Brain microvascular endothelial cell (primary cell): ENCODE measurements at regions not wholly inside any gene's neighbourhood (a gene's known extent, or its start where the extent isn't known, plus 50 kb on each side); places are given as distances from the start of the nearest gene placed in this dataset.

Source experiments
- DNase-seq: peaks from one replicate; pipeline ENCODE4 v3.0.0-alpha.2; 2020
- H3K27ac ChIP-seq: fragments of 250-450 bp; sonication (Bioruptor Pico); 2 replicates; pipeline ENCODE4 v1.5.1; 2020; ENCODE audit warnings: mild to moderate bottlenecking, moderate library complexity
- H3K27me3 ChIP-seq: fragments of 250-450 bp; sonication (Bioruptor Pico); replicated peaks from 2 replicates; pipeline ENCODE4 v1.5.1; 2020; ENCODE audit warnings: mild to moderate bottlenecking
- H3K36me3 ChIP-seq: fragments of 250-450 bp; sonication (Bioruptor Pico); replicated peaks from 2 replicates; pipeline ENCODE4 v1.5.1; 2020; ENCODE audit warnings: mild to moderate bottlenecking
- H3K4me3 ChIP-seq: 2 replicates; pipeline ENCODE4 v1.5.1; 2011; ENCODE audit warnings: low read depth, mild to moderate bottlenecking, control low read depth, low read length, moderate library complexity
- in situ Hi-C: cut with HindIII; loops from 2 replicates; pipeline ENCODE4 v1.10.0; 2017; ENCODE audit warnings: low sequenced_read_pairs, low pct_ligation_motif_present
- TF ChIP-seq, protein P1 (sequence below): IDR thresholded peaks from 2 replicates; pipeline ENCODE4 v1.5.1; 2011; ENCODE audit warnings: low read depth, mild to moderate bottlenecking, moderate library complexity, low read length, control low read depth, inconsistent platforms; ENCODE audit errors: missing control alignments

DNA sequence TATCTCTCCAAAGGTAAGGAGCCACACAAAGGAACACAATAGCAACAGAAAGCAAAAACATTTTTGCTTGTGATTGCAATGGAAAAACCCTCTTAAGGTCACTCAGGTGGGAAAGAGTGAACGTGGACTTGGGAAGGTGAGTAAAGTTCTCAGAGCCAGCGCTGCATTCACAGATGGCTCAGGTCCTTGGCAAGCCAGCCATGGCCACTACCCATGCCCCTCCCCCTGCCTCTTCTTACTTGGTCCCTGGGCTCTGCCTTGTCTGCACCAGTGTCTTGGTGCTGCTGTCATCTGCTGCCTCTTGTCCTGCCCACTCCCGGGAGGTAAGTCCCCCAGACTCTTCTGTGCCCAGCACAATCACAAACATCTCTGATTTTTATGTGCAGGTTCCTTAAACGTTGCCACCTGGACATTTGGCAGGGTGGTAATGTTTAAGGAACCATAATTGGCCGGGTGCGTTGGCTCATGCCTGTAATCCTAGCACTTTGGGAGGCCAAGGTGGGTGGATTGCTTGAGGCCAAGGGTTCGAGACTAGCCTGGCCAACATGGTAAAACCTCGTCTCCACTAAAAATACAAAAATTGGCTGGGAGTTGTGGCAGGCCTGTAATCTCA lies 74.6 kb downstream of the FEM1C start:
- H3K36me3 ChIP-seq = no peaks in the 10 kb centered on the region
- in situ Hi-C loops = no loop called here
- DNase-seq = no peak
- TF ChIP-seq, protein P1, sequence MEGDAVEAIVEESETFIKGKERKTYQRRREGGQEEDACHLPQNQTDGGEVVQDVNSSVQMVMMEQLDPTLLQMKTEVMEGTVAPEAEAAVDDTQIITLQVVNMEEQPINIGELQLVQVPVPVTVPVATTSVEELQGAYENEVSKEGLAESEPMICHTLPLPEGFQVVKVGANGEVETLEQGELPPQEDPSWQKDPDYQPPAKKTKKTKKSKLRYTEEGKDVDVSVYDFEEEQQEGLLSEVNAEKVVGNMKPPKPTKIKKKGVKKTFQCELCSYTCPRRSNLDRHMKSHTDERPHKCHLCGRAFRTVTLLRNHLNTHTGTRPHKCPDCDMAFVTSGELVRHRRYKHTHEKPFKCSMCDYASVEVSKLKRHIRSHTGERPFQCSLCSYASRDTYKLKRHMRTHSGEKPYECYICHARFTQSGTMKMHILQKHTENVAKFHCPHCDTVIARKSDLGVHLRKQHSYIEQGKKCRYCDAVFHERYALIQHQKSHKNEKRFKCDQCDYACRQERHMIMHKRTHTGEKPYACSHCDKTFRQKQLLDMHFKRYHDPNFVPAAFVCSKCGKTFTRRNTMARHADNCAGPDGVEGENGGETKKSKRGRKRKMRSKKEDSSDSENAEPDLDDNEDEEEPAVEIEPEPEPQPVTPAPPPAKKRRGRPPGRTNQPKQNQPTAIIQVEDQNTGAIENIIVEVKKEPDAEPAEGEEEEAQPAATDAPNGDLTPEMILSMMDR = no peak
- H3K27ac ChIP-seq = no peak overlapping the region
- no peaks in the 10 kb centered on the region for H3K27me3 ChIP-seq
- no peak overlapping the region for H3K4me3 ChIP-seq

DNA sequence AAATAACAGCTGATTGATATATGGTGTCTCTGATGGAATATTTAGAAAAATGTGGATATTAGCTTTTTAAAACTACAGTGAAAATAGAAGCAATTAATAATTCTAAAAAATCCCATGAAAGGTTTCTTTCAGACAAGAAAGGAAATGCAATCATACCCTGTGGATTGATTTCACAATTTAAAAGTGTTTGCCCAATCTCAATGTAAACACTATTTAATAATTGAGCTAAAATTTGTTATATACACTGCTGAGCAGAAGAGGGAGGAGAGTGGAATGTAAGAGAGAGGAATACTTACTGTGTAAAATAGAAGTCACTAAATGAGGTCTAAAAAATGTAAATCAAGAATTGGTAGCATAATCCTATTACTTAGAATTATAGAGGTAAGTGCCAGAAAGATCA lies 76.9 kb downstream of the FEM1C start:
- in situ Hi-C loops = no loop called here
- no peak for DNase-seq
- TF ChIP-seq, protein P1 = no peak
- Histone ChIP-seq H3K4me3 (no peak overlapping the region), H3K27me3 (no peaks in the 10 kb centered on the region), H3K36me3 (no peaks in the 10 kb centered on the region), H3K27ac (no peak overlapping the region)

DNA sequence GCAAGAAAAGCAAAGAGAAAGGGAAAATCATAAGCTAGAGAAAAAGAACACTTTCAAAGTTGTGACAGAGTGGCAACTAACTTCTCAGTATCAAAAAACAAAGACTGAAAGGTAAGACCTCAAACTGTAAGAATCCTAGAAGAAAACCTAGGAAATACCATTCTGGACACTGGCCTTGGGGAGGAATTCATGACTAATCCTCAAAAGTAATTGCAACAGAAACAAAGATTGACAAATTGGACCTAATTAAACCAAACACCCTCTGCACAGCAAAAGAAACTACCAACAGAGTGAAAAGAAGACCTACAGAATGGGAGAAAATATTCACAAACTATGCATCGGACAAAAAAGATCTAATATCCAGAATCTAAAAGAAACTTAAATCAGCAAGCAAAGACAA lies 79.1 kb downstream of the FEM1C start:
- H3K36me3 ChIP-seq = no peaks in the 10 kb centered on the region
- TF ChIP-seq, protein P1 = no peak
- no peaks in the 10 kb centered on the region for H3K27me3 ChIP-seq
- no peak overlapping the region for H3K4me3 ChIP-seq
- in situ Hi-C loops = no loop called here
- H3K27ac ChIP-seq = no peak overlapping the region
- no peak for DNase-seq

DNA sequence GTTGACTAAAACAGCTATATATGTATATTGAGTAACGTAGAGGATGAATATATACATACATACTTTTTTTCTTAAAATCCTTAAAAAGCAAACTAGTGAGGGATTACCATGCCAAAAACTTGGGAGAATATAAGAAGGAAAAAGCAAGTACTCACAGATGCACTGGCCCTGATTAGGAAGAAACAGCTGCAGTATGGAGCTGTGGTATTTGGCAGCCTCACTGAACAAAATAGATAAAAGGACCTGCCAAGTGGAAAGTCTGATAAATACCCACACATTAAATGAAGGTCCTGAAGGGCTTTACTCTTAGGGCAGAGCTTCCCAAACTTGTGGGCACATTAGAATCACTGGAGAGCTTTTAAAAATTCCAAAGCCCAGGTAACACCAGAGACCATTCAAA lies 80.6 kb downstream of the FEM1C start:
- H3K27me3 ChIP-seq = no peaks in the 10 kb centered on the region
- H3K36me3 ChIP-seq = no peaks in the 10 kb centered on the region
- no peak overlapping the region for H3K4me3 ChIP-seq
- no peak overlapping the region for H3K27ac ChIP-seq
- no peak for DNase-seq
- TF ChIP-seq, protein P1 = no peak
- in situ Hi-C loops = no loop called here

DNA sequence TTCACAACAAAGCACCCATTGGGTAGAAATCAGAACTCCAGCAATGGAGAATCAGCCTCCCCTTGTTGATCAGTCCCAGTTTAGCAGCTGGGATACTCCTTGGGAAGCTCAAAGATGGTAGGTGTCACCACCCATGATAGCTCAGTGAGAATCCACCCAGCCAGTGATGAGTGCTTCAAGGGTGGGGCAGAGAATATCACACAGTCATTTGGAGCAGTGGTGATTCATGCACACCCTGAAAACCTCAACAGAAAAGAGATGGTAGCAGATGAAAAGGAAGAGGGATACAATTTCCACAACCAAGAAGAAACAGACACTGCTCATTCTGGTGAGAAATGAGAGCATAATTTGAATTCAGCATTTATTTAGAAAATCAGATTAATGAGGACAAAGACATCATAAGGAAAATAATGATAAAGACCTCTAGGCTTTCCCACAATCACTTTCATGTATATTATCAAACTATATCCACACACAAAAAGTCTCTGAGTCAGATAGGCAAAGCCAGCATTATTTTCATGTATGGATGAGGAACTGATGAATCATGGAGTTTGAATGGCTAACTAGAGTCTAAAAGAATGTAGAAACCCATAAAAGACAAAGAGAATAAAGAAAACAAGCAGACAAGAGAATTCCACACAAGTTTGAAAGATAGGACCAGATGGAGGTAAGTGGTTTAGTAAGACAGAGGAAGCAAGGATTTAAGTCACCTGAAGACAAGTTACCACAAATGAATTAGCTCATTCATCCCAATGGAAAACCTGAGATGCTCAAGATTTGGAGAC lies 82.9 kb downstream of the FEM1C start:
- Histone ChIP-seq H3K27ac (peak overlapping the region; percentile 96), H3K36me3 (no peaks in the 10 kb centered on the region), H3K4me3 (no peak overlapping the region), H3K27me3 (no peaks in the 10 kb centered on the region)
- DNase-seq = peak; percentile 88
- TF ChIP-seq, protein P1 = no peak
- in situ Hi-C loops = no loop called here
